ENCODE measurements at regions not wholly inside any gene's neighbourhood (a gene's known extent, or its start where the extent isn't known, plus 50 kb on each side); places are given as distances from the start of the nearest gene placed in this dataset.

- DNase-seq (ENCODE audit: low spot score in 2 of 2), result no peak
- H3K4me3 ChIP-seq, result no peak overlapping the region
- H3K27me3 ChIP-seq, result no peaks in the 10 kb centered on the region
- H3K36me3 ChIP-seq, result no peaks in the 10 kb centered on the region
- WGBS, result 80% methylated on average over 1 of the region's 3 CpGs
- H3K27ac ChIP-seq, result no peak overlapping the region
- H3K4me1 ChIP-seq, result no peaks in the 10 kb centered on the region
- no peaks in the 10 kb centered on the region for H3K9me3 ChIP-seq
- TF ChIP-seq POLR2AphosphoS5 (IDR thresholded peaks at IDR 0.05) (no peak), EP300 (IDR thresholded peaks at IDR 0.05) (no peak), POLR2A (IDR thresholded peaks at IDR 0.05) (no peak), CTCF (IDR thresholded peaks at IDR 0.05) (no peak)
These were observed 160.7 kb upstream of the ADCY1 start for GRCh38 chr7:45413419-45413818.

- TF ChIP-seq CTCF (IDR thresholded peaks at IDR 0.05) (no peak), EP300 (IDR thresholded peaks at IDR 0.05) (no peak)
- Histone ChIP-seq H3K36me3 (no peaks in the 10 kb centered on the region), H3K27me3 (no peaks in the 10 kb centered on the region), H3K4me1 (no peaks in the 10 kb centered on the region), H3K27ac (no peak overlapping the region), H3K4me3 (no peak overlapping the region), H3K9me3 (no peaks in the 10 kb centered on the region)
- WGBS, result 94% methylated on average over 4 of the region's 4 CpGs
- no peak for DNase-seq (ENCODE audit: low spot score in 2 of 2)
These were observed 159.9 kb upstream of the ADCY1 start for GRCh38 chr7:45414226-45414625.

- H3K9me3 ChIP-seq, result no peaks in the 10 kb centered on the region
- H3K4me1 ChIP-seq, result no peaks in the 10 kb centered on the region
- TF ChIP-seq POLR2AphosphoS5 (IDR thresholded peaks at IDR 0.05), result no peak
- no peak for TF ChIP-seq CTCF (IDR thresholded peaks at IDR 0.05)
- no peak for TF ChIP-seq EP300 (IDR thresholded peaks at IDR 0.05)
- TF ChIP-seq POLR2A (IDR thresholded peaks at IDR 0.05), result no peak
- DNase-seq (ENCODE audit: low spot score in 2 of 2), result no peak
- no peaks in the 10 kb centered on the region for H3K36me3 ChIP-seq
- no peak overlapping the region for H3K27ac ChIP-seq
- H3K4me3 ChIP-seq, result no peak overlapping the region
- 92% methylated on average over 2 of the region's 2 CpGs for WGBS
- H3K27me3 ChIP-seq, result no peaks in the 10 kb centered on the region
These were observed 158.9 kb upstream of the ADCY1 start for GRCh38 chr7:45415265-45415664.

- 87% methylated on average over 1 of the region's 1 CpG for WGBS
- no peak overlapping the region for H3K27ac ChIP-seq
- no peaks in the 10 kb centered on the region for H3K4me1 ChIP-seq
- H3K36me3 ChIP-seq, result no peaks in the 10 kb centered on the region
- no peak overlapping the region for H3K4me3 ChIP-seq
- TF ChIP-seq EP300 (IDR thresholded peaks at IDR 0.05) (no peak), POLR2AphosphoS5 (IDR thresholded peaks at IDR 0.05) (no peak), CTCF (IDR thresholded peaks at IDR 0.05) (no peak), POLR2A (IDR thresholded peaks at IDR 0.05) (no peak)
- no peak for DNase-seq (ENCODE audit: low spot score in 2 of 2)
- no peaks in the 10 kb centered on the region for H3K27me3 ChIP-seq
- H3K9me3 ChIP-seq, result no peaks in the 10 kb centered on the region
These were observed 157.3 kb upstream of the ADCY1 start for GRCh38 chr7:45416846-45417245.

GRCh38 chr7:45417268-45417667 lies 156.9 kb upstream of the ADCY1 start:
- Histone ChIP-seq H3K27ac (no peak overlapping the region), H3K27me3 (no peaks in the 10 kb centered on the region), H3K36me3 (no peaks in the 10 kb centered on the region), H3K9me3 (no peaks in the 10 kb centered on the region), H3K4me1 (no peaks in the 10 kb centered on the region), H3K4me3 (no peak overlapping the region)
- WGBS, result 63% methylated on average over 2 of the region's 2 CpGs
- DNase-seq (ENCODE audit: low spot score in 2 of 2), result no peak
- TF ChIP-seq EP300 (IDR thresholded peaks at IDR 0.05) (no peak), CTCF (IDR thresholded peaks at IDR 0.05) (no peak), POLR2A (IDR thresholded peaks at IDR 0.05) (no peak), POLR2AphosphoS5 (IDR thresholded peaks at IDR 0.05) (no peak)

All from suprapubic skin (tissue), 4 donors.